ENCODE measurements at regions not wholly inside any gene's neighbourhood (a gene's known extent, or its start where the extent isn't known, plus 50 kb on each side); places are given as distances from the start of the nearest gene placed in this dataset.
A peak's percentile ranks its signal among the peaks of the same experiment; 100 is the strongest.

- TF ChIP-seq CTCF (conservative IDR thresholded peaks at IDR 0.05) = no peak
- H3K27ac ChIP-seq = no peak overlapping the region
Measured at GRCh38 chr12:94071258-94071657, 77.1 kb upstream of the PLXNC1 start.

- no peak overlapping the region for H3K27ac ChIP-seq
- no peak for TF ChIP-seq CTCF (conservative IDR thresholded peaks at IDR 0.05)
Measured at GRCh38 chr12:94073441-94074051, 74.8 kb upstream of the PLXNC1 start.

- H3K27ac ChIP-seq = no peak overlapping the region
- TF ChIP-seq CTCF (conservative IDR thresholded peaks at IDR 0.05) = no peak
Measured at GRCh38 chr12:94074216-94074979, 74.0 kb upstream of the PLXNC1 start.

GRCh38 chr12:94074980-94075629 lies 73.3 kb upstream of the PLXNC1 start:
- peak; percentile 64 for TF ChIP-seq CTCF (conservative IDR thresholded peaks at IDR 0.05)
- H3K27ac ChIP-seq = no peak overlapping the region

- H3K27ac ChIP-seq = no peak overlapping the region
- no peak for TF ChIP-seq CTCF (conservative IDR thresholded peaks at IDR 0.05)
Measured at GRCh38 chr12:94077209-94077608, 71.2 kb upstream of the PLXNC1 start.

GRCh38 chr12:94078138-94078723 lies 70.1 kb upstream of the PLXNC1 start:
- no peak for TF ChIP-seq CTCF (conservative IDR thresholded peaks at IDR 0.05)
- no peak overlapping the region for H3K27ac ChIP-seq
